SK-N-SH (cell line): ENCODE measurements at regions not wholly inside any gene's neighbourhood (a gene's known extent, or its start where the extent isn't known, plus 50 kb on each side); places are given as distances from the start of the nearest gene placed in this dataset.

Experiments
- CTCF ChIA-PET: fragments of 300-600, 350-600 bp; formaldehyde crosslinking; extraction: SDS; loops from one replicate; lab custom pipeline; 2021; lab: Yijun Ruan, JAX
- POLR2A ChIA-PET: fragments of 350-600 bp; sonication (Branson Sonifier 250); formaldehyde crosslinking; extraction: SDS; loops from one replicate; lab custom pipeline; 2020; ENCODE audit warnings: antibody characterized with exemption, inconsistent platforms; lab: Yijun Ruan, JAX
- DNase-seq: peaks from one replicate; pipeline ENCODE4 v3.0.0; 2012
- H2AFZ ChIP-seq: fragments of 200-600 bp; sonication (generic); 2 replicates; pipeline ENCODE4 v1.8.1; 2016; ENCODE audit warnings: antibody characterized with exemption, mild to moderate bottlenecking, low read depth
- H3F3A ChIP-seq: fragments of 200-600 bp; sonication (generic); replicated peaks from 2 replicates; pipeline ENCODE3; 2016; ENCODE audit warnings: antibody characterized with exemption, mild to moderate bottlenecking; ENCODE audit not compliant: insufficient read depth
- H3K27ac ChIP-seq, 2 experiments: fragments of 200-500 bp in 1 of 2; fragments of 200-600 bp in 1 of 2; sonication (Bioruptor generic) in 1 of 2; sonication (generic), shearing (Covaris generic) in 1 of 2; 2 replicates each; pipeline versions ENCODE4 v1.5.1 to v1.6.1; 2014 to 2016; ENCODE audit warnings: low read depth in 2 of 2, inconsistent platforms in 1 of 2, low read length in 1 of 2, mild to moderate bottlenecking in 1 of 2, mixed read lengths in 1 of 2
- H3K27me3 ChIP-seq: fragments of 200-600 bp; sonication (generic), shearing (Covaris generic); 2 replicates; pipeline ENCODE4 v1.6.1; 2016; ENCODE audit warnings: mixed run types; ENCODE audit not compliant: insufficient read depth
- H3K36me3 ChIP-seq, 2 experiments: fragments of 200-500 bp in 1 of 2; fragments of 200-600 bp in 1 of 2; sonication (Bioruptor generic) in 1 of 2; sonication (generic) in 1 of 2; replicated peaks in 1 of 2; 2 replicates each; pipeline versions ENCODE3 to v1.5.1; 2014 to 2016; ENCODE audit warnings: low read length in 1 of 2, mild to moderate bottlenecking in 1 of 2; ENCODE audit not compliant: insufficient read depth in 2 of 2, control insufficient read depth in 1 of 2
- H3K4me1 ChIP-seq, 2 experiments: fragments of 200-500 bp in 1 of 2; fragments of 200-600 bp in 1 of 2; sonication (Bioruptor generic) in 1 of 2; sonication (generic), shearing (Covaris generic) in 1 of 2; 2 replicates each; pipeline versions ENCODE4 v1.5.1 to v1.6.1; 2014 to 2016; ENCODE audit warnings: low read depth in 1 of 2, low read length in 1 of 2, mixed run types in 1 of 2; ENCODE audit not compliant: insufficient read depth in 2 of 2, control insufficient read depth in 1 of 2
- H3K4me2 ChIP-seq: fragments of 200-600 bp; sonication (generic), shearing (Covaris generic); 2 replicates; pipeline ENCODE4 v1.6.1; 2017; ENCODE audit warnings: mixed run types
- H3K4me3 ChIP-seq, 2 experiments: fragments of 200-500 bp in 1 of 2; fragments of 200-600 bp in 1 of 2; sonication (Bioruptor generic) in 1 of 2; sonication (generic), shearing (Covaris generic) in 1 of 2; 2 replicates each; pipeline versions ENCODE4 v1.5.1 to v1.8.1; 2014 to 2016; ENCODE audit warnings: low read depth in 2 of 2, inconsistent platforms in 1 of 2, low read length in 1 of 2, mild to moderate bottlenecking in 1 of 2, mixed read lengths in 1 of 2, moderate library complexity in 1 of 2
- H3K79me2 ChIP-seq: fragments of 200-600 bp; sonication (generic); 2 replicates; pipeline ENCODE4 v1.8.1; 2017; ENCODE audit warnings: mild to moderate bottlenecking; ENCODE audit not compliant: insufficient read depth
- H3K9ac ChIP-seq: fragments of 200-600 bp; sonication (generic); 2 replicates; pipeline ENCODE4 v1.6.1; 2017; ENCODE audit warnings: mixed run types
- H3K9me2 ChIP-seq: fragments of 200-600 bp; sonication (generic); 2 replicates; pipeline ENCODE4 v1.6.1; 2017; ENCODE audit warnings: mixed run types
- H3K9me3 ChIP-seq: fragments of 200-600 bp; sonication (generic); 2 replicates; pipeline ENCODE4 v1.6.1; 2017; ENCODE audit warnings: mixed run types, mild to moderate bottlenecking, moderate library complexity
- H4K20me1 ChIP-seq: fragments of 200-600 bp; sonication (generic); 2 replicates; pipeline ENCODE4 v1.6.1; 2017; ENCODE audit warnings: mild to moderate bottlenecking, mixed run types; ENCODE audit not compliant: insufficient read depth
- CHD2 ChIP-seq: fragments of 150-350 bp; IDR thresholded peaks from 2 replicates; pipeline ENCODE4 v1.6.1; 2018; ENCODE audit warnings: low read length; ENCODE audit not compliant: partially characterized antibody
- GABPA ChIP-seq: IDR thresholded peaks from 2 replicates; pipeline ENCODE4 v1.4.0; 2012; ENCODE audit warnings: low read depth, mild to moderate bottlenecking
- MEF2A ChIP-seq: IDR thresholded peaks from 2 replicates; pipeline ENCODE4 v1.4.0; 2012; ENCODE audit warnings: low read depth, borderline replicate concordance
- MXI1 ChIP-seq: IDR thresholded peaks from 2 replicates; pipeline ENCODE4 v1.6.1; 2012; ENCODE audit warnings: mild to moderate bottlenecking, low read depth, low read length, improper control_type of control experiment
- NFIC ChIP-seq: IDR thresholded peaks from 2 replicates; pipeline ENCODE4 v1.4.0; 2012; ENCODE audit warnings: borderline replicate concordance
- POLR2AphosphoS5 ChIP-seq: IDR thresholded peaks from 2 replicates; pipeline ENCODE4 v1.6.1; 2012; ENCODE audit warnings: low read depth, low read length
- RCOR1 ChIP-seq: fragments of 150-350 bp; IDR thresholded peaks from 2 replicates; pipeline ENCODE4 v1.6.1; 2017; ENCODE audit warnings: antibody characterized with exemption, low read length
- REST ChIP-seq: IDR thresholded peaks from 2 replicates; pipeline ENCODE4 v1.6.1; 2012; ENCODE audit warnings: mild to moderate bottlenecking, low read depth, low read length, moderate library complexity
- TAF1 ChIP-seq: IDR thresholded peaks from 2 replicates; pipeline ENCODE4 v1.6.1; 2012; ENCODE audit warnings: low read depth, mild to moderate bottlenecking, low read length, moderate library complexity, borderline replicate concordance
- TCF12 ChIP-seq: IDR thresholded peaks from 2 replicates; pipeline ENCODE4 v1.4.0; 2012
- WGBS: methylation state at CpG from one replicate; pipeline ENCODE4 v1.1.6; 2017; ENCODE audit warnings: low lambda C conversion rate; 5-methylcytosine and 5-hydroxymethylcytosine counted together
- TF ChIP-seq, protein P1 (sequence below): fragments of 200-600 bp; sonication (generic); IDR thresholded peaks from 2 replicates; pipeline ENCODE4 v1.6.1; 2017; ENCODE audit warnings: antibody characterized with exemption, mild to moderate bottlenecking, moderate library complexity

GRCh38 chr16:7171151-7171550 lies 161.5 kb upstream of the RBFOX1 start:
- no peaks in the 10 kb centered on the region for H3K79me2 ChIP-seq

More at GRCh38 chr16:7171151-7171550, 161.5 kb upstream of the RBFOX1 start:
- no peaks in the 10 kb centered on the region for H4K20me1 ChIP-seq
- no peak overlapping the region for H3K4me3 ChIP-seq
- no peak for DNase-seq
- no peaks in the 10 kb centered on the region for H3K9me2 ChIP-seq
- H3K9me3 ChIP-seq, result 0 out of 2 replicates have a peak, but pooled peaks cover 2% of the 10 kb centered on the region
- H3K4me2 ChIP-seq, result no peak overlapping the region
- TF ChIP-seq GABPA (no peak), MEF2A (no peak), REST (no peak), RCOR1 (no peak), NFIC (no peak), TCF12 (no peak), CHD2 (no peak), POLR2AphosphoS5 (no peak), MXI1 (no peak), TAF1 (no peak)
- TF ChIP-seq, protein P1, sequence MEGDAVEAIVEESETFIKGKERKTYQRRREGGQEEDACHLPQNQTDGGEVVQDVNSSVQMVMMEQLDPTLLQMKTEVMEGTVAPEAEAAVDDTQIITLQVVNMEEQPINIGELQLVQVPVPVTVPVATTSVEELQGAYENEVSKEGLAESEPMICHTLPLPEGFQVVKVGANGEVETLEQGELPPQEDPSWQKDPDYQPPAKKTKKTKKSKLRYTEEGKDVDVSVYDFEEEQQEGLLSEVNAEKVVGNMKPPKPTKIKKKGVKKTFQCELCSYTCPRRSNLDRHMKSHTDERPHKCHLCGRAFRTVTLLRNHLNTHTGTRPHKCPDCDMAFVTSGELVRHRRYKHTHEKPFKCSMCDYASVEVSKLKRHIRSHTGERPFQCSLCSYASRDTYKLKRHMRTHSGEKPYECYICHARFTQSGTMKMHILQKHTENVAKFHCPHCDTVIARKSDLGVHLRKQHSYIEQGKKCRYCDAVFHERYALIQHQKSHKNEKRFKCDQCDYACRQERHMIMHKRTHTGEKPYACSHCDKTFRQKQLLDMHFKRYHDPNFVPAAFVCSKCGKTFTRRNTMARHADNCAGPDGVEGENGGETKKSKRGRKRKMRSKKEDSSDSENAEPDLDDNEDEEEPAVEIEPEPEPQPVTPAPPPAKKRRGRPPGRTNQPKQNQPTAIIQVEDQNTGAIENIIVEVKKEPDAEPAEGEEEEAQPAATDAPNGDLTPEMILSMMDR, result no peak
- TF ChIP-seq, all 33 proteins: peak for 0
- Histone ChIP-seq H3K9ac (no peak overlapping the region), H3F3A (no peaks in the 10 kb centered on the region), H3K36me3 (no peaks in the 10 kb centered on the region), H3K27me3 (no peaks in the 10 kb centered on the region), H3K4me1 (no peaks in the 10 kb centered on the region), H3K27ac (no peak overlapping the region), H2AFZ (no peak overlapping the region)
- POLR2A ChIA-PET, result no interaction called here
- CTCF ChIA-PET, result interaction anchor here (1.1 kb wide), 1 partner anchor 12 kb away, joined by 4 read pairs; no protein-coding TSS in a partner anchor
- 45% methylated on average over 3 of the region's 3 CpGs for WGBS
